IMR-90 (cell line): ENCODE measurements at regions not wholly inside any gene's neighbourhood (a gene's known extent, or its start where the extent isn't known, plus 50 kb on each side); places are given as distances from the start of the nearest gene placed in this dataset.

ENCODE experiments used
- ATAC-seq: fragments of 200-7000 bp; cut with Tn5 transposase; 2 replicates; pipeline ENCODE4 v1.9.1; 2020; ENCODE audit warnings: low read depth, mild to moderate bottlenecking, moderate library complexity
- BruUV-seq: library from RNA; stranded (reverse); fragments of 400-500 nt; replicated peaks from 2 replicates; lab custom pipeline; 2021; lab: Mats Ljungman, UMichigan
- CTCF ChIA-PET: fragments of 300-600 bp; formaldehyde crosslinking; extraction: SDS; loops from one replicate; lab custom pipeline; 2021; ENCODE audit warnings: antibody characterized with exemption; lab: Yijun Ruan, JAX
- POLR2A ChIA-PET: fragments of 300-600 bp; sonication (Branson Sonifier 250); formaldehyde crosslinking; loops from one replicate; lab custom pipeline; 2022; ENCODE audit warnings: antibody characterized with exemption; ENCODE audit not compliant: unreplicated experiment; lab: Charles Lee
- DNase-seq: peaks from one replicate; pipeline ENCODE4 v3.0.0; 2013
- H2AFZ ChIP-seq: replicated peaks from 2 replicates; pipeline ENCODE3; 2013; ENCODE audit warnings: low read length, mild to moderate bottlenecking; ENCODE audit not compliant: poor library complexity
- H2AK5ac ChIP-seq: 2 replicates; pipeline ENCODE4 v1.6.1; 2013; ENCODE audit warnings: low read depth, low read length, inconsistent platforms
- H2AK9ac ChIP-seq: replicated peaks from 2 replicates; pipeline ENCODE3; 2013; ENCODE audit warnings: mild to moderate bottlenecking, low read depth, low read length, moderate library complexity; ENCODE audit not compliant: poor library complexity
- H2BK120ac ChIP-seq: 2 replicates; pipeline ENCODE4 v1.6.1; 2013; ENCODE audit warnings: low read depth, low read length, inconsistent platforms
- H2BK15ac ChIP-seq: 3 replicates; pipeline ENCODE4 v1.6.1; 2013; ENCODE audit warnings: low read depth, low read length, inconsistent platforms
- H2BK20ac ChIP-seq: 2 replicates; pipeline ENCODE4 v1.6.1; 2013; ENCODE audit warnings: low read depth, mild to moderate bottlenecking, inconsistent platforms, low read length, moderate library complexity
- H2BK5ac ChIP-seq: 2 replicates; pipeline ENCODE4 v1.6.1; 2013; ENCODE audit warnings: mild to moderate bottlenecking, low read depth, low read length, inconsistent platforms; ENCODE audit not compliant: poor library complexity, severe bottlenecking
- H3K14ac ChIP-seq: replicated peaks from 2 replicates; pipeline ENCODE4 v1.6.1; 2013; ENCODE audit warnings: low read depth, low read length, inconsistent platforms
- H3K18ac ChIP-seq: 2 replicates; pipeline ENCODE4 v1.6.1; 2013; ENCODE audit warnings: low read depth, low read length, control low read depth
- H3K23ac ChIP-seq: 2 replicates; pipeline ENCODE4 v1.6.1; 2013; ENCODE audit warnings: low read depth, low read length, inconsistent platforms
- H3K27ac ChIP-seq: 2 replicates; pipeline ENCODE4 v1.5.1; 2013; ENCODE audit warnings: mild to moderate bottlenecking, control low read depth, low read length; ENCODE audit not compliant: insufficient read depth
- H3K27me3 ChIP-seq: 2 replicates; pipeline ENCODE4 v1.6.1; 2013; ENCODE audit warnings: low read length; ENCODE audit not compliant: control insufficient read depth, insufficient read depth
- H3K36me3 ChIP-seq: 2 replicates; pipeline ENCODE4 v1.6.1; 2013; ENCODE audit warnings: low read length, mixed read lengths; ENCODE audit not compliant: control insufficient read depth, insufficient read depth
- H3K4ac ChIP-seq: 2 replicates; pipeline ENCODE4 v1.6.1; 2013; ENCODE audit warnings: low read depth, low read length, inconsistent platforms
- H3K4me1 ChIP-seq: 2 replicates; pipeline ENCODE4 v1.6.1; 2013; ENCODE audit warnings: low read length, mixed read lengths; ENCODE audit not compliant: control insufficient read depth, insufficient read depth
- H3K4me2 ChIP-seq: 2 replicates; pipeline ENCODE4 v1.6.1; 2013; ENCODE audit warnings: low read depth, mild to moderate bottlenecking, control low read depth, low read length, moderate library complexity
- H3K4me3 ChIP-seq: 2 replicates; pipeline ENCODE4 v1.5.1; 2013; ENCODE audit warnings: low read depth, mild to moderate bottlenecking, control low read depth, low read length, moderate library complexity; ENCODE audit not compliant: insufficient read depth
- H3K56ac ChIP-seq: 2 replicates; pipeline ENCODE4 v1.6.1; 2013; ENCODE audit warnings: low read length, inconsistent platforms; ENCODE audit not compliant: insufficient read depth; ENCODE audit errors: extremely low read depth
- H3K79me1 ChIP-seq, 2 experiments: 2 replicates each; pipeline ENCODE4 v1.6.1; 2013; ENCODE audit warnings: low read length in 2 of 2, inconsistent platforms in 1 of 2, low read depth in 1 of 2
- H3K9ac ChIP-seq: 2 replicates; pipeline ENCODE4 v1.6.1; 2013; ENCODE audit warnings: low read depth, low read length, control low read depth
- H3K9me1 ChIP-seq: 2 replicates; pipeline ENCODE4 v1.6.1; 2013; ENCODE audit warnings: low read length, inconsistent platforms; ENCODE audit not compliant: insufficient read depth
- H3K9me3 ChIP-seq: 2 replicates; pipeline ENCODE4 v1.6.1; 2013; ENCODE audit warnings: low read length; ENCODE audit not compliant: control insufficient read depth, insufficient read depth
- H4K20me1 ChIP-seq: 2 replicates; pipeline ENCODE4 v1.6.1; 2013; ENCODE audit warnings: low read length, inconsistent platforms; ENCODE audit not compliant: insufficient read depth
- H4K5ac ChIP-seq: 2 replicates; pipeline ENCODE4 v1.6.1; 2013; ENCODE audit warnings: mild to moderate bottlenecking, low read depth, low read length, control low read depth
- H4K8ac ChIP-seq, 2 experiments: 2 replicates each; pipeline ENCODE4 v1.6.1; 2013; ENCODE audit warnings: low read depth in 2 of 2, low read length in 2 of 2, control low read depth in 1 of 2, inconsistent platforms in 1 of 2
- H4K91ac ChIP-seq: 2 replicates; pipeline ENCODE4 v1.6.1; 2013; ENCODE audit warnings: low read depth, low read length, inconsistent platforms; ENCODE audit not compliant: insufficient read depth
- FOS ChIP-seq: fragments of 150-350 bp; IDR thresholded peaks from 2 replicates; pipeline ENCODE4 v1.6.1; 2016; ENCODE audit warnings: low read depth, low read length
- MXI1 ChIP-seq: IDR thresholded peaks from 2 replicates; pipeline ENCODE4 v1.6.1; 2012; ENCODE audit warnings: low read depth, mild to moderate bottlenecking, low read length, moderate library complexity, borderline replicate concordance
- POLR2A ChIP-seq: IDR thresholded peaks from 2 replicates; pipeline ENCODE4 v1.6.1; 2012; ENCODE audit warnings: mild to moderate bottlenecking, low read depth, low read length
- SMC3 ChIP-seq: fragments of 150-350 bp; IDR thresholded peaks from 2 replicates; pipeline ENCODE4 v1.6.1; 2016; ENCODE audit warnings: low read depth, mild to moderate bottlenecking, antibody characterized with exemption, low read length, moderate library complexity
- WGBS, 2 experiments: methylation state at CpG; one replicate each; pipeline versions ENCODE4 v1.1.5 to v1.1.7; 2013; ENCODE audit warnings: missing lambda C conversion rate in 2 of 2; ENCODE audit not compliant: insufficient read length in 1 of 2; ENCODE audit errors: extremely low coverage in 2 of 2; 5-methylcytosine and 5-hydroxymethylcytosine counted together
- dilution Hi-C: fragments of 300-500 bp; cut with HindIII; formaldehyde crosslinking; loops from one replicate; pipeline ENCODE4 v1.14.3; 2018; ENCODE audit warnings: low sequenced_read_pairs; ENCODE audit not compliant: unreplicated experiment
- in situ Hi-C: fragments of 300-500 bp; cut with MboI; formaldehyde crosslinking; loops from 3 replicates; pipeline ENCODE4 v1.14.3; 2019; ENCODE audit warnings: low sequenced_read_pairs, inconsistent platforms, mixed read lengths
- intact Hi-C: fragments of 100-400 bp; cut with micrococcal nuclease; formaldehyde crosslinking; loops from 2 replicates; pipeline ENCODE4 v1.10.0; 2022

DNA sequence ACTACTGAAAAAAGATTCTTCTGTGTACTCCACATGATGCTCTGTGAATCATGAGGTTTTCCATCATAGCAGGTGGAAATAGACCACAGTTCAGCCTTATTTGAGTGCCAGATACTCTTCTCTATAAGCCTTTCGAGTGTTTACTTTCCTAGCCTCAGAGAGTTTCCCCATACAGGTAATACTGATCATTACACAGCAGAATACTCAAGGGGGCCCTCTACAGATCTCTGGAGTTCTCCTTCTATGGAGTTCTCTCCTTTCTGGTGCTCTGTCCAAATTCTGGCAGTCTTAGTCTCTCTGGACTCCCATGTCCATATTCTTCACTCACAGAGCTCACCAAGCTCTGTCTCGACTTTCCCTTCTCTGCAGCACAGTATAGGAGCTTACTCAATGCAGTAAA is 175.7 kb upstream of the CARD18 start:
- ATAC-seq, result no peak
- intact Hi-C loops, result no loop called here
- H3K56ac ChIP-seq, result no peak overlapping the region

More for the DNA sequence above, 175.7 kb upstream of the CARD18 start:
- Histone ChIP-seq H2BK15ac (no peak overlapping the region), H3K9me1 (no peaks in the 10 kb centered on the region), H4K91ac (no peak overlapping the region), H3K14ac (no peak overlapping the region), H2AK5ac (no peak overlapping the region), H3K4me3 (no peak overlapping the region), H3K9ac (no peak overlapping the region), H2AK9ac (no peak overlapping the region), H2BK120ac (no peak overlapping the region), H3K4ac (no peak overlapping the region), H2AFZ (no peak overlapping the region), H2BK20ac (no peak overlapping the region), H3K23ac (no peak overlapping the region), H3K27ac (no peak overlapping the region), H3K79me1 (no peaks in the 10 kb centered on the region), H4K5ac (no peak overlapping the region), H3K4me2 (no peak overlapping the region), H4K8ac (no peak overlapping the region), H4K20me1 (no peaks in the 10 kb centered on the region), H3K36me3 (no peaks in the 10 kb centered on the region), H3K18ac (no peak overlapping the region), H3K9me3 (no peaks in the 10 kb centered on the region), H3K27me3 (no peaks in the 10 kb centered on the region), H2BK5ac (no peak overlapping the region), H3K4me1 (no peaks in the 10 kb centered on the region)
- WGBS, 2 experiments, result 100% methylated on average over 1 of the region's 2 CpGs; no CpG with 5 or more reads in 1 of the 2 experiments
- dilution Hi-C loops, result no loop called here
- no TSS peak for BruUV-seq
- in situ Hi-C loops, result no loop called here
- ChIA-PET POLR2A (no interaction called here), CTCF (no interaction called here)
- TF ChIP-seq POLR2A, result no peak
- TF ChIP-seq FOS, result no peak
- TF ChIP-seq MXI1, result no peak
- no peak for TF ChIP-seq SMC3
- DNase-seq, result no peak
